ENCODE measurements at regions not wholly inside any gene's neighbourhood (a gene's known extent, or its start where the extent isn't known, plus 50 kb on each side); places are given as distances from the start of the nearest gene placed in this dataset.

DNA sequence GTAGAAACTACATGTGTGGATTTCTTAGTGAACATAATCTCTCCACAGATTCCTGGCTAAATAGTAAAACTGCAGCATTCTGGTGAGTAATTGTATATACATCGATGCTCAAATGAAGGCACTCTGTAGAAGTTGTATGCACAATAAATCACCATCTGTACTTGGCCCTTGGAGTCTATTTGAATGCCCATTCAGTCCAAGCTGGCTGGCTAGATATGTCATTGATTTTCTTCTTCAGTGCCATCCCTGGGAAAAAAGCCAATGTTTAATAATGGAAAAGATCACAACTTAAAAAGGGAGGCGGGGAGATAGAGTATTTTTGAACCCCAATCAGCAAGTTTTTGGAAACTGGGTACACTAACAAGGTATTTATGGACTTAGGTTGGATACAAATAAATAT, 381.0 kb upstream of the TEX13C start:
- TF ChIP-seq, protein P1, sequence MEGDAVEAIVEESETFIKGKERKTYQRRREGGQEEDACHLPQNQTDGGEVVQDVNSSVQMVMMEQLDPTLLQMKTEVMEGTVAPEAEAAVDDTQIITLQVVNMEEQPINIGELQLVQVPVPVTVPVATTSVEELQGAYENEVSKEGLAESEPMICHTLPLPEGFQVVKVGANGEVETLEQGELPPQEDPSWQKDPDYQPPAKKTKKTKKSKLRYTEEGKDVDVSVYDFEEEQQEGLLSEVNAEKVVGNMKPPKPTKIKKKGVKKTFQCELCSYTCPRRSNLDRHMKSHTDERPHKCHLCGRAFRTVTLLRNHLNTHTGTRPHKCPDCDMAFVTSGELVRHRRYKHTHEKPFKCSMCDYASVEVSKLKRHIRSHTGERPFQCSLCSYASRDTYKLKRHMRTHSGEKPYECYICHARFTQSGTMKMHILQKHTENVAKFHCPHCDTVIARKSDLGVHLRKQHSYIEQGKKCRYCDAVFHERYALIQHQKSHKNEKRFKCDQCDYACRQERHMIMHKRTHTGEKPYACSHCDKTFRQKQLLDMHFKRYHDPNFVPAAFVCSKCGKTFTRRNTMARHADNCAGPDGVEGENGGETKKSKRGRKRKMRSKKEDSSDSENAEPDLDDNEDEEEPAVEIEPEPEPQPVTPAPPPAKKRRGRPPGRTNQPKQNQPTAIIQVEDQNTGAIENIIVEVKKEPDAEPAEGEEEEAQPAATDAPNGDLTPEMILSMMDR (conservative IDR thresholded peaks at IDR 0.05; ENCODE audit: low read depth, low read length), result no peak
- no peak for TF ChIP-seq CHD1 (IDR thresholded peaks at IDR 0.05; ENCODE audit: low read depth, low read length)
- no peak for TF ChIP-seq CEBPB (IDR thresholded peaks at IDR 0.05; ENCODE audit: low read depth, low read length)
- no peak for TF ChIP-seq NFE2L2 (IDR thresholded peaks at IDR 0.05; ENCODE audit: low read depth, low read length)
- no peak for TF ChIP-seq POLR2A (IDR thresholded peaks at IDR 0.05; ENCODE audit: low read depth, low read length)
- TF ChIP-seq RAD21 (IDR thresholded peaks at IDR 0.05; ENCODE audit: low read length), result no peak
